ENCODE measurements at regions not wholly inside any gene's neighbourhood (a gene's known extent, or its start where the extent isn't known, plus 50 kb on each side); places are given as distances from the start of the nearest gene placed in this dataset.

DNA sequence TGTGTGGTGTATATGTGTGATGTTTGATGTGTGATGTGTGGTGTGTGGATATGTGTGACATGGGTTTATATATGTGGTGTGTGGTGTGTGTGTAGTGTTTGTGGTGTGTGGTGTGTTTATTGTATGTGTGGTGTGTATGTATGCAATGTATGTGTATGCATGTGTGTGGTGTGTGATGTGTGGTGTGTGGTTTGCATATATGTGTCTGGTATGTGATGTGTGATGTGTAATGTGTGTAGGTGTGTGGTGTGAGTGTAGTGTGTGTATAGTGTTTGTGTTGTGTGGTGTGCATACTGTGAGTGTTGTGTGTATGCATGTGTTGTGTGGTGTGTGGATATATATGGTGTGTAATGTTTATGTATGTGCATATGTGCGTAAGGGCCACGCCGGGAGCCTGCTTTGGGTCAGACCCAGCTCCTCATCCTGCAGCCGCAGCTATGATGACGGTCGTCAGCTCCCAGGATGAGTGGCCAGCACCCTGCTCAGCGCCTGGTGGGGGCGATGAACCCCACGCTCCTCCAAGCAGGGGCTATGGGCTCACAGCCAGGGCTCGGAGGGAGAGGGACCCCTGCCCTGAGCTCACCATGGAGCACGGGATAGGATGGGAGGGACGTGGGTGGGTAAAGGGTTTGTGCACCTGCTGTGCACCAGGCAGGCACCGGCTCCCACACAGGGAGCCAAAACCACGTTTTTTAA, 331.3 kb downstream of the EIPR1 start:
- TF ChIP-seq, protein P1, sequence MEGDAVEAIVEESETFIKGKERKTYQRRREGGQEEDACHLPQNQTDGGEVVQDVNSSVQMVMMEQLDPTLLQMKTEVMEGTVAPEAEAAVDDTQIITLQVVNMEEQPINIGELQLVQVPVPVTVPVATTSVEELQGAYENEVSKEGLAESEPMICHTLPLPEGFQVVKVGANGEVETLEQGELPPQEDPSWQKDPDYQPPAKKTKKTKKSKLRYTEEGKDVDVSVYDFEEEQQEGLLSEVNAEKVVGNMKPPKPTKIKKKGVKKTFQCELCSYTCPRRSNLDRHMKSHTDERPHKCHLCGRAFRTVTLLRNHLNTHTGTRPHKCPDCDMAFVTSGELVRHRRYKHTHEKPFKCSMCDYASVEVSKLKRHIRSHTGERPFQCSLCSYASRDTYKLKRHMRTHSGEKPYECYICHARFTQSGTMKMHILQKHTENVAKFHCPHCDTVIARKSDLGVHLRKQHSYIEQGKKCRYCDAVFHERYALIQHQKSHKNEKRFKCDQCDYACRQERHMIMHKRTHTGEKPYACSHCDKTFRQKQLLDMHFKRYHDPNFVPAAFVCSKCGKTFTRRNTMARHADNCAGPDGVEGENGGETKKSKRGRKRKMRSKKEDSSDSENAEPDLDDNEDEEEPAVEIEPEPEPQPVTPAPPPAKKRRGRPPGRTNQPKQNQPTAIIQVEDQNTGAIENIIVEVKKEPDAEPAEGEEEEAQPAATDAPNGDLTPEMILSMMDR (IDR thresholded peaks at IDR 0.05), result no peak
- no peak for TF ChIP-seq POLR2A (IDR thresholded peaks at IDR 0.05)
